ENCODE measurements at regions not wholly inside any gene's neighbourhood (a gene's known extent, or its start where the extent isn't known, plus 50 kb on each side); places are given as distances from the start of the nearest gene placed in this dataset.

DNA sequence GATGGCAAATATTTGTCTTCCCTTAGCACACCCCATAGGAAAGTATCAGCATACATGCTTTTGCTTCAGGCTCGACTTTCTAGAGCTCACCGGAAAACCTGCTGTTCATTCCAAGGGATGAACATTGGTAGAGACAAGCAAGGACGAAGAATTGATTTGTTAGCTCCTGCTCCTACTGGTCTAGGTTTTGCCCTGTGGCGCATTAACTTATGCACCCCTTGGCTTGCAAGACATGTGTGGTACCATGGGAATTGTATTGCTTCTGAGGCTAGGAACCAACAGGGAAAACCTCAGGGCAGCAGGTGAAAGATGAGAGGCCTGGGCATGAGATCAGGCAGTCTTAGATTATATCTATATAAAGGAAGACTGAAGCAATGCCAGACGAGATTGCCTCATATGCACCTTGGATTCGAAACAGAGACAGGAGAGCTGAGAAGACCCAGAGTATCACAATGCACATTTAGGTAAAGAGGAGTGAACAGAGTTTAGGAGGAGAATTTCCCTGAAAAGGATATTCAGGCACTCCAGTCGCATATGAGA lies 771.2 kb upstream of the B3GALT2 start:
- no peaks in the 10 kb centered on the region for H3K4me1 ChIP-seq
- TF ChIP-seq, protein P1, sequence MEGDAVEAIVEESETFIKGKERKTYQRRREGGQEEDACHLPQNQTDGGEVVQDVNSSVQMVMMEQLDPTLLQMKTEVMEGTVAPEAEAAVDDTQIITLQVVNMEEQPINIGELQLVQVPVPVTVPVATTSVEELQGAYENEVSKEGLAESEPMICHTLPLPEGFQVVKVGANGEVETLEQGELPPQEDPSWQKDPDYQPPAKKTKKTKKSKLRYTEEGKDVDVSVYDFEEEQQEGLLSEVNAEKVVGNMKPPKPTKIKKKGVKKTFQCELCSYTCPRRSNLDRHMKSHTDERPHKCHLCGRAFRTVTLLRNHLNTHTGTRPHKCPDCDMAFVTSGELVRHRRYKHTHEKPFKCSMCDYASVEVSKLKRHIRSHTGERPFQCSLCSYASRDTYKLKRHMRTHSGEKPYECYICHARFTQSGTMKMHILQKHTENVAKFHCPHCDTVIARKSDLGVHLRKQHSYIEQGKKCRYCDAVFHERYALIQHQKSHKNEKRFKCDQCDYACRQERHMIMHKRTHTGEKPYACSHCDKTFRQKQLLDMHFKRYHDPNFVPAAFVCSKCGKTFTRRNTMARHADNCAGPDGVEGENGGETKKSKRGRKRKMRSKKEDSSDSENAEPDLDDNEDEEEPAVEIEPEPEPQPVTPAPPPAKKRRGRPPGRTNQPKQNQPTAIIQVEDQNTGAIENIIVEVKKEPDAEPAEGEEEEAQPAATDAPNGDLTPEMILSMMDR (IDR thresholded peaks at IDR 0.05; ENCODE audit: low read depth, low read length): no peak
- H3K36me3 ChIP-seq: no peaks in the 10 kb centered on the region
- DNase-seq: no peak
- no peaks in the 10 kb centered on the region for H3K9me3 ChIP-seq
- no peaks in the 10 kb centered on the region for H3K27me3 ChIP-seq
- H3K4me3 ChIP-seq (ENCODE audit: low read depth, low read length): no peak overlapping the region

DNA sequence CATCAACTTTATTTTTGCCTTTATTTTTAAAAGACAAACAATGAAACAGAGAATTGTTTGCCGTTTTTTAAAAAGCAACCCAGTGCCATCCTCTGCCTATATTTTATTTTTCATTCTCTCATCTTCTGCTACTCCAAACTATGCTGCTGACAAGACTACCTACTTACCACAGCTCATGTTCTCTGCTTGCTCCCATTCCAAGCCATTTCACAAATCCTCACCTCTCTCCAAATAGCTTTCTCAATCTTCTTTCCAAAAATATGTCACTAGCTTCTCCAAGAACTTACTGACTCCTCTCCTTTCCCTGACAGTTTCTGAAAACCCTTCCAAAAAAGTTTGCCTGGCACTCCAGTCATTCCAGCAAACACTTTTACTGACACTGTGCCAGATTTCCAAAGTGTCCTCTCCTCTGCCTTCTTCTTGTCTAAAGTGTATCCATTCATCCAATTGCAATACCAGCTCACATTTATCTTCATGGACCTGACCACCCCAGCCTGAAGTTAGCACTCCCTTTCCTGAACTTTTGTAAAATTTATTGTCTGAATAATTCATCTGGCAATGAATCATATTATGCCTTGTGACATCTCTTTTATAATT lies 766.5 kb upstream of the B3GALT2 start:
- Histone ChIP-seq H3K27me3 (no peaks in the 10 kb centered on the region), H3K4me1 (no peaks in the 10 kb centered on the region), H3K4me3 (ENCODE audit: low read depth, low read length) (no peak overlapping the region), H3K9me3 (no peaks in the 10 kb centered on the region), H3K36me3 (no peaks in the 10 kb centered on the region)
- TF ChIP-seq, protein P1 (IDR thresholded peaks at IDR 0.05; ENCODE audit: low read depth, low read length): no peak
- no peak for DNase-seq

DNA sequence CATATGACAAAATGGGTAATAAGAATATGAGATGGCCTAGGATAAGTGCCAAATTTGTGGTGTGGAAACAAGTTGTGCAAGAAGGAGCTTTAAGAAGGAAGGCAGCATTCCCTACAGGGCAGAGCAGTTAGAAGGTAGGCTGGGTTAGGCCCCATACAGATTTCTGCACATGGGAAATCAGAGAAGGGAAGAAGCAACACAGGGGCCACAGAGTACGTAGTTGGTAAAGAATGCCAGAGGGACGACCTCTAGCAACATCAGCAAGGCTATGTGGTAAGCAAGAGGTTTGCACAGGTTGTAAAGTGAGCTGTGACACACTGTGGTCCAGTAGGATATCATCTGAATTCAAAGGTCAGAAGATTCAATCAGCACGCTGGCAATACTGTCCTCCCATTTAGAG lies 765.6 kb upstream of the B3GALT2 start:
- H3K36me3 ChIP-seq: no peaks in the 10 kb centered on the region
- H3K4me1 ChIP-seq: no peaks in the 10 kb centered on the region
- TF ChIP-seq, protein P1 (IDR thresholded peaks at IDR 0.05; ENCODE audit: low read depth, low read length): no peak
- no peak overlapping the region for H3K4me3 ChIP-seq (ENCODE audit: low read depth, low read length)
- no peaks in the 10 kb centered on the region for H3K27me3 ChIP-seq
- DNase-seq: no peak
- no peaks in the 10 kb centered on the region for H3K9me3 ChIP-seq

DNA sequence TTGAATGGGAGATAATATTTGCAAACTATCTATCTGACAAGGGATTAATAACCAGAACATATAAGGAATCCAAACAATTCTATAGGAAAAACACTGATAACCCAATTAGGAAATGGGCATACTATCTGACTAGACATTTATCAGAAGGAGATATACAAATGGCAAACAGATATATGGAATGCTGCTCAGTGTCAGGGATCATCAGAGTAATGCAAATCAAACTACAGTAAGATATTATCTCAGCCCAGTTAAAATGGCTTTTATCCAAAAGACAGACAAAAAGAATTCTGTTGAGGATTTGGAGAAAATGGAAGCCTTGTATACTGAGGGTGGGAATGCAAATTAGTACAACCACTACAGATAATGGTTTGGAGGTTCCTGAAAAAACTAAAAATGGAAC lies 758.0 kb upstream of the B3GALT2 start:
- H3K9me3 ChIP-seq: no peaks in the 10 kb centered on the region; the same call in 1 of the 2 replicates
- no peaks in the 10 kb centered on the region for H3K36me3 ChIP-seq
- no peak for DNase-seq
- TF ChIP-seq, protein P1 (IDR thresholded peaks at IDR 0.05; ENCODE audit: low read depth, low read length): no peak
- H3K4me3 ChIP-seq (ENCODE audit: low read depth, low read length): no peak overlapping the region
- no peaks in the 10 kb centered on the region for H3K27me3 ChIP-seq
- H3K4me1 ChIP-seq: peaks cover 8% of the 10 kb centered on the region; the same call in 1 of the 2 replicates

DNA sequence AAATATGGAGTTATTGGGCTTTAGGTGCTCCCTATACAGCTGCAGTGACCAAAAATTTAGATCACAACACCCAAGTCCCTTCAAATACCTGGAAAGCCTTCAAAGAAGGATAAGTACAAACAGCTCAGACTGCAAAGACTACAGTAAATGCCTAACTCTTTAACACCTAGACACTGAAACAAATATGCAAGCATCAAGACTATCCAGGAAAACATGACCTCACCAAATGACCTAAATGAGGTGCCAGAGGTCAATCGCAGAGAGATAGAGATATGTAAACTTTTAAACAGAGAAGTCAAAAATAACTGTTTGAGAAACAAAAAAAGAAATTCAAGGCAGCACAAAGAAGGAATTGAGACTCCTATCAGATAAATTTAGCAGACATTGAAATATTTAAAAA lies 753.8 kb upstream of the B3GALT2 start:
- Histone ChIP-seq H3K4me1 (peaks cover 8% of the 10 kb centered on the region; the same call in 1 of the 2 replicates), H3K27me3 (no peaks in the 10 kb centered on the region), H3K4me3 (ENCODE audit: low read depth, low read length) (no peak overlapping the region), H3K36me3 (no peaks in the 10 kb centered on the region), H3K9me3 (no peaks in the 10 kb centered on the region)
- no peak for DNase-seq
- TF ChIP-seq, protein P1 (IDR thresholded peaks at IDR 0.05; ENCODE audit: low read depth, low read length): no peak

DNA sequence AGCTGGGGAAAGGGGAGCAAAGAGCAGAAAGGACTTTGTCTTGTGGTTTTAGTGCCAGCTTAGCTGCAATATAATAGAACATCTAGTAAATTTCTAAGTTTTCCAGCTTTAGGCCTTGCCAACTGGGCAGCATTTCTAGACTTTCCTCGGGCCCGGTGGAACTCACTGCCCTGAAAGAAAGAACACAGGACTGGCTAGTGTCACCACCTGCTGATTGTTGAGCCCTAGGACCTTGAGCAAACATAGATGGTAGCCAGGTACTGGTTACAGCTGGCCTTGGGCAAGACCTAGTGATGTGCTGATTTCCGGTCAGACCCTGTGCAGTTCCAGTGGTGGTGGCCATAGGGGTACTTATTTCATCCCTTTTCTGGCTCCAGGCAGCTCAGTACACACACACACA lies 753.2 kb upstream of the B3GALT2 start:
- Histone ChIP-seq H3K27me3 (no peaks in the 10 kb centered on the region), H3K4me1 (peaks cover 5% of the 10 kb centered on the region; the same call in 1 of the 2 replicates), H3K9me3 (no peaks in the 10 kb centered on the region), H3K4me3 (ENCODE audit: low read depth, low read length) (no peak overlapping the region), H3K36me3 (no peaks in the 10 kb centered on the region)
- TF ChIP-seq, protein P1 (IDR thresholded peaks at IDR 0.05; ENCODE audit: low read depth, low read length): no peak
- DNase-seq: no peak
